ENCODE measurements at regions not wholly inside any gene's neighbourhood (a gene's known extent, or its start where the extent isn't known, plus 50 kb on each side); places are given as distances from the start of the nearest gene placed in this dataset.
"Not testable (repeated sequence)": the region's sequence is repeated elsewhere in the genome, so short reads cannot be mapped to it uniquely, and the experiment has no call there.

- H3K27me3 ChIP-seq (ENCODE audit: control insufficient read depth in 2 of 2, insufficient read depth in 2 of 2, low read length in 2 of 2): not testable (repeated sequence)
These were observed 160.2 kb upstream of the DYRK2 start for GRCh38 chr12:67488349-67488748.

DNA sequence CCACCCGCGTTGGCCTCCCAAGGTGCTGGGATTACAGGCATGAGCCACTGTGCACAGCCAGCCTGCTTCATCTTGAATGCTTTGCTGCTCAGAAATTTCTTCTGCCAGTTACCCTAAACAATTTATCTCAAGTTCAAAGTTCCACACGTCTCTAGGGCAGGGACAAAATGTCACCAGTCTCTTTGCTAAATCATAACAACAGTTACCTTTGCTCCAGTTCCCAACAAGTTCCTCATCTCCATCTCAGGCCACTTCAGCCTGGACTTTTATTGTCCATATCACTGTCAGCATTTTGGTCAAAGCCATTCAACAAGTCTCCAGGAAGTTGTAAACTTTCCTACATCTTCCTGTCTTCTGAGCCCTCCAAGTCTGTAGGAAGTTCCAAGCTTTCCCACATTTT is 159.5 kb upstream of the DYRK2 start:
- FAIRE-seq (no peak), ATAC-seq (no peak), DNase-seq (ENCODE audit: extremely low read depth in 1 of 4, low spot score in 3 of 4) (no peak)
- Histone ChIP-seq H3K27me3 (ENCODE audit: control insufficient read depth in 2 of 2, insufficient read depth in 2 of 2, low read length in 2 of 2) (no peaks in the 10 kb centered on the region), H4K20me1 (replicated peaks; ENCODE audit: control insufficient read depth, insufficient read depth, low read length) (no peaks in the 10 kb centered on the region), H3K79me2 (ENCODE audit: control insufficient read depth, insufficient read depth, low read length) (no peaks in the 10 kb centered on the region), H3K27ac (ENCODE audit: extremely low read depth, low read depth, low read length) (no peak overlapping the region), H3K9me3 (replicated peaks; ENCODE audit: control insufficient read depth, insufficient read depth, low read depth, low read length) (peaks cover 2% of the 10 kb centered on the region; the same call in 1 of the 2 replicates), H3K9ac (ENCODE audit: insufficient read depth in 1 of 2, low read depth in 2 of 2, low read length in 2 of 2) (no peak overlapping the region), H3K4me3 (no peak overlapping the region), H3K4me1 (replicated peaks in 1 of 2; ENCODE audit: control insufficient read depth in 2 of 2, insufficient read depth in 2 of 2, low read length in 2 of 2) (no peaks in the 10 kb centered on the region), H2AFZ (ENCODE audit: low read depth, low read length) (no peak overlapping the region), H3K4me2 (ENCODE audit: insufficient read depth, low read length) (no peak overlapping the region), H3K9me1 (ENCODE audit: control insufficient read depth, insufficient read depth, low read length) (no peaks in the 10 kb centered on the region), H3K36me3 (ENCODE audit: control insufficient read depth, insufficient read depth, low read length) (no peaks in the 10 kb centered on the region)
- CTCF ChIA-PET (ENCODE audit: low intra/inter-chr PET ratio): no interaction called here
- WGBS (ENCODE audit: insufficient coverage, low coverage, missing lambda C conversion rate): 0% methylated on average over 3 of the region's 3 CpGs
- intact Hi-C loops (cut with micrococcal nuclease): no loop called here
- BruUV-seq (replicated peaks): no TSS peak
- in situ Hi-C loops (cut with MboI): no loop called here
- POLR2A ChIA-PET: no interaction called here
- TF ChIP-seq, protein P1, sequence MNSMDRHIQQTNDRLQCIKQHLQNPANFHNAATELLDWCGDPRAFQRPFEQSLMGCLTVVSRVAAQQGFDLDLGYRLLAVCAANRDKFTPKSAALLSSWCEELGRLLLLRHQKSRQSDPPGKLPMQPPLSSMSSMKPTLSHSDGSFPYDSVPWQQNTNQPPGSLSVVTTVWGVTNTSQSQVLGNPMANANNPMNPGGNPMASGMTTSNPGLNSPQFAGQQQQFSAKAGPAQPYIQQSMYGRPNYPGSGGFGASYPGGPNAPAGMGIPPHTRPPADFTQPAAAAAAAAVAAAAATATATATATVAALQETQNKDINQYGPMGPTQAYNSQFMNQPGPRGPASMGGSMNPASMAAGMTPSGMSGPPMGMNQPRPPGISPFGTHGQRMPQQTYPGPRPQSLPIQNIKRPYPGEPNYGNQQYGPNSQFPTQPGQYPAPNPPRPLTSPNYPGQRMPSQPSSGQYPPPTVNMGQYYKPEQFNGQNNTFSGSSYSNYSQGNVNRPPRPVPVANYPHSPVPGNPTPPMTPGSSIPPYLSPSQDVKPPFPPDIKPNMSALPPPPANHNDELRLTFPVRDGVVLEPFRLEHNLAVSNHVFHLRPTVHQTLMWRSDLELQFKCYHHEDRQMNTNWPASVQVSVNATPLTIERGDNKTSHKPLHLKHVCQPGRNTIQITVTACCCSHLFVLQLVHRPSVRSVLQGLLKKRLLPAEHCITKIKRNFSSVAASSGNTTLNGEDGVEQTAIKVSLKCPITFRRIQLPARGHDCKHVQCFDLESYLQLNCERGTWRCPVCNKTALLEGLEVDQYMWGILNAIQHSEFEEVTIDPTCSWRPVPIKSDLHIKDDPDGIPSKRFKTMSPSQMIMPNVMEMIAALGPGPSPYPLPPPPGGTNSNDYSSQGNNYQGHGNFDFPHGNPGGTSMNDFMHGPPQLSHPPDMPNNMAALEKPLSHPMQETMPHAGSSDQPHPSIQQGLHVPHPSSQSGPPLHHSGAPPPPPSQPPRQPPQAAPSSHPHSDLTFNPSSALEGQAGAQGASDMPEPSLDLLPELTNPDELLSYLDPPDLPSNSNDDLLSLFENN (IDR thresholded peaks at IDR 0.05; ENCODE audit: low read depth in 2 of 2, low read length in 2 of 2): no peak
- no peak for TF ChIP-seq TEAD4 (IDR thresholded peaks at IDR 0.05; ENCODE audit: low read length)
- no peak for TF ChIP-seq TEAD4 (CRISPR knock-in tag; IDR thresholded peaks at IDR 0.05; ENCODE audit: borderline replicate concordance)
- no peak for TF ChIP-seq FOSL1 (tag; conservative IDR thresholded peaks at IDR 0.05)
- TF ChIP-seq ZNF589 (CRISPR knock-in tag; IDR thresholded peaks at IDR 0.05; ENCODE audit: low read depth): no peak
- no peak for TF ChIP-seq SMC3 (conservative IDR thresholded peaks at IDR 0.05; ENCODE audit: insufficient read depth, low read depth, low read length)
- TF ChIP-seq, protein P2, sequence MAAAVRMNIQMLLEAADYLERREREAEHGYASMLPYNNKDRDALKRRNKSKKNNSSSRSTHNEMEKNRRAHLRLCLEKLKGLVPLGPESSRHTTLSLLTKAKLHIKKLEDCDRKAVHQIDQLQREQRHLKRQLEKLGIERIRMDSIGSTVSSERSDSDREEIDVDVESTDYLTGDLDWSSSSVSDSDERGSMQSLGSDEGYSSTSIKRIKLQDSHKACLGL (CRISPR knock-in tag; IDR thresholded peaks at IDR 0.05; ENCODE audit: borderline replicate concordance, poor library complexity, severe bottlenecking): no peak
- TF ChIP-seq MYC (IDR thresholded peaks at IDR 0.05; ENCODE audit: low read depth, low read length): no peak
- no peak for TF ChIP-seq MYC (CRISPR knock-in tag; IDR thresholded peaks at IDR 0.05; ENCODE audit: borderline replicate concordance, low read depth)

More at GRCh38 chr12:67488349-67488748, 160.2 kb upstream of the DYRK2 start:
- POLR2A ChIA-PET; CTCF ChIA-PET (ENCODE audit: low intra/inter-chr PET ratio); FAIRE-seq; DNase-seq (ENCODE audit: extremely low read depth in 1 of 4, low spot score in 3 of 4); H3K9ac ChIP-seq (ENCODE audit: insufficient read depth in 1 of 2, low read depth in 2 of 2, low read length in 2 of 2); H3K27ac ChIP-seq (ENCODE audit: extremely low read depth, low read depth, low read length); intact Hi-C loops (cut with micrococcal nuclease); H3K9me1 ChIP-seq (ENCODE audit: control insufficient read depth, insufficient read depth, low read length); H4K20me1 ChIP-seq (replicated peaks; ENCODE audit: control insufficient read depth, insufficient read depth, low read length); H3K36me3 ChIP-seq (ENCODE audit: control insufficient read depth, insufficient read depth, low read length); in situ Hi-C loops (cut with MboI); H3K79me2 ChIP-seq (ENCODE audit: control insufficient read depth, insufficient read depth, low read length); H3K9me3 ChIP-seq (replicated peaks; ENCODE audit: control insufficient read depth, insufficient read depth, low read depth, low read length); H3K4me1 ChIP-seq (replicated peaks in 1 of 2; ENCODE audit: control insufficient read depth in 2 of 2, insufficient read depth in 2 of 2, low read length in 2 of 2); ATAC-seq; BruUV-seq (replicated peaks); H3K4me3 ChIP-seq; H3K4me2 ChIP-seq (ENCODE audit: insufficient read depth, low read length); H2AFZ ChIP-seq (ENCODE audit: low read depth, low read length); TF ChIP-seq CEBPG (CRISPR knock-in tag; IDR thresholded peaks at IDR 0.05): not testable (repeated sequence)
- 0% methylated on average over 3 of the region's 4 CpGs for WGBS (ENCODE audit: insufficient coverage, low coverage, missing lambda C conversion rate)
- TF ChIP-seq CEBPG (tag; conservative IDR thresholded peaks at IDR 0.05 in 1 of 2, IDR thresholded peaks at IDR 0.05 in 1 of 2): peak in 1 of 2 experiments; percentile 33; a peak in 1 of 4 replicates
- TF ChIP-seq, protein P3, sequence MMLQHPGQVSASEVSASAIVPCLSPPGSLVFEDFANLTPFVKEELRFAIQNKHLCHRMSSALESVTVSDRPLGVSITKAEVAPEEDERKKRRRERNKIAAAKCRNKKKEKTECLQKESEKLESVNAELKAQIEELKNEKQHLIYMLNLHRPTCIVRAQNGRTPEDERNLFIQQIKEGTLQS (IDR thresholded peaks at IDR 0.05): peak; percentile 36; the same call in 1 of the 2 replicates
- TF ChIP-seq, protein P3 (CRISPR knock-in tag; conservative IDR thresholded peaks at IDR 0.05): not testable (repeated sequence)

All from K562 (cell line).